22Rv1 (cell line): ENCODE measurements at regions not wholly inside any gene's neighbourhood (a gene's known extent, or its start where the extent isn't known, plus 50 kb on each side); places are given as distances from the start of the nearest gene placed in this dataset.

ENCODE experiments used
- CTCF ChIP-seq: fragments of 450-650 bp; IDR thresholded peaks from 2 replicates; pipeline ENCODE4 v1.5.1; 2017; ENCODE audit warnings: mild to moderate bottlenecking
- ZFX ChIP-seq: fragments of 450-650 bp; IDR thresholded peaks from 2 replicates; pipeline ENCODE4 v1.6.1; 2017; ENCODE audit warnings: antibody characterized with exemption, borderline replicate concordance

- TF ChIP-seq CTCF (no peak), ZFX (no peak)
Observed at GRCh38 chr5:174558190-174558589, 166.2 kb upstream of the MSX2 start.
